A549 (cell line): ENCODE measurements at regions not wholly inside any gene's neighbourhood (a gene's known extent, or its start where the extent isn't known, plus 50 kb on each side); places are given as distances from the start of the nearest gene placed in this dataset.

ENCODE experiments used
- EP300 ChIP-seq, 2 experiments: fragments of >200 bp; sonication (Bioruptor Twin); formaldehyde crosslinking; IDR thresholded peaks; 2 replicates in 1 of 2; 3 replicates in 1 of 2; pipeline ENCODE4 v1.6.1; 2016 to 2017
- ESRRA ChIP-seq: fragments of 150-350 bp; IDR thresholded peaks from 2 replicates; pipeline ENCODE4 v1.6.1; 2014; ENCODE audit warnings: mild to moderate bottlenecking, low read length, borderline replicate concordance
- KDM1A ChIP-seq: fragments of 200-600 bp; sonication (generic); IDR thresholded peaks from 2 replicates; pipeline ENCODE4 v1.6.1; 2016; ENCODE audit warnings: low read depth, mild to moderate bottlenecking
- PHF8 ChIP-seq: fragments of 200-600 bp; sonication (generic); IDR thresholded peaks from 2 replicates; pipeline ENCODE4 v1.6.1; 2016; ENCODE audit warnings: low read depth, mild to moderate bottlenecking, antibody characterized with exemption, moderate library complexity, borderline replicate concordance
- POLR2A ChIP-seq: IDR thresholded peaks from 2 replicates; pipeline ENCODE4 v1.6.1; 2012; ENCODE audit warnings: mild to moderate bottlenecking, low read length
- REST ChIP-seq: fragments of 200-600 bp; sonication (generic); IDR thresholded peaks from 2 replicates; pipeline ENCODE4 v1.6.1; 2016; ENCODE audit warnings: antibody characterized with exemption, mild to moderate bottlenecking, moderate library complexity
- RFX5 ChIP-seq: fragments of 450-650 bp; IDR thresholded peaks from 2 replicates; pipeline ENCODE4 v1.7.1; 2014; ENCODE audit warnings: antibody characterized with exemption, mild to moderate bottlenecking, moderate library complexity
- SMC3 ChIP-seq: fragments of >200 bp; sonication (Bioruptor Twin); formaldehyde crosslinking; IDR thresholded peaks from 3 replicates; pipeline ENCODE4 v1.6.1; 2018; ENCODE audit warnings: inconsistent platforms
- ZNF302 ChIP-seq: fragments of 250-450 bp; sonication (Bioruptor Pico); IDR thresholded peaks from 2 replicates; pipeline ENCODE4 v1.9.0; 2021; ENCODE audit warnings: inconsistent platforms, mild to moderate bottlenecking, moderate library complexity
- TF ChIP-seq, protein P1 (sequence below): IDR thresholded peaks from 2 replicates; pipeline ENCODE4 v1.6.1; 2012
- TF ChIP-seq, protein P2 (sequence below): IDR thresholded peaks from 2 replicates; pipeline ENCODE4 v1.6.1; 2012
- TF ChIP-seq, protein P3 (sequence below): fragments of >200 bp; sonication (Bioruptor Twin); formaldehyde crosslinking; IDR thresholded peaks from 3 replicates; pipeline ENCODE4 v1.5.1; 2016
- TF ChIP-seq, protein P4 (sequence below): fragments of 450-650 bp; IDR thresholded peaks from 2 replicates; pipeline ENCODE4 v1.6.1; 2014; ENCODE audit warnings: antibody characterized with exemption

GRCh38 chr6:44715188-44715587 is 327.7 kb downstream of the CDC5L start:
- TF ChIP-seq POLR2A: no peak
- no peak for TF ChIP-seq EP300 (IDR thresholded peaks at IDR 0.05)
- TF ChIP-seq, protein P1, sequence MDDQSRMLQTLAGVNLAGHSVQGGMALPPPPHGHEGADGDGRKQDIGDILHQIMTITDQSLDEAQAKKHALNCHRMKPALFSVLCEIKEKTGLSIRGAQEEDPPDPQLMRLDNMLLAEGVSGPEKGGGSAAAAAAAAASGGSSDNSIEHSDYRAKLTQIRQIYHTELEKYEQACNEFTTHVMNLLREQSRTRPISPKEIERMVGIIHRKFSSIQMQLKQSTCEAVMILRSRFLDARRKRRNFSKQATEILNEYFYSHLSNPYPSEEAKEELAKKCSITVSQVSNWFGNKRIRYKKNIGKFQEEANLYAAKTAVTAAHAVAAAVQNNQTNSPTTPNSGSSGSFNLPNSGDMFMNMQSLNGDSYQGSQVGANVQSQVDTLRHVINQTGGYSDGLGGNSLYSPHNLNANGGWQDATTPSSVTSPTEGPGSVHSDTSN: no peak
- no peak for TF ChIP-seq PHF8
- TF ChIP-seq REST: no peak
- TF ChIP-seq, protein P2, sequence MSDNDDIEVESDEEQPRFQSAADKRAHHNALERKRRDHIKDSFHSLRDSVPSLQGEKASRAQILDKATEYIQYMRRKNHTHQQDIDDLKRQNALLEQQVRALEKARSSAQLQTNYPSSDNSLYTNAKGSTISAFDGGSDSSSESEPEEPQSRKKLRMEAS: no peak
- TF ChIP-seq SMC3: no peak
- TF ChIP-seq, protein P3, sequence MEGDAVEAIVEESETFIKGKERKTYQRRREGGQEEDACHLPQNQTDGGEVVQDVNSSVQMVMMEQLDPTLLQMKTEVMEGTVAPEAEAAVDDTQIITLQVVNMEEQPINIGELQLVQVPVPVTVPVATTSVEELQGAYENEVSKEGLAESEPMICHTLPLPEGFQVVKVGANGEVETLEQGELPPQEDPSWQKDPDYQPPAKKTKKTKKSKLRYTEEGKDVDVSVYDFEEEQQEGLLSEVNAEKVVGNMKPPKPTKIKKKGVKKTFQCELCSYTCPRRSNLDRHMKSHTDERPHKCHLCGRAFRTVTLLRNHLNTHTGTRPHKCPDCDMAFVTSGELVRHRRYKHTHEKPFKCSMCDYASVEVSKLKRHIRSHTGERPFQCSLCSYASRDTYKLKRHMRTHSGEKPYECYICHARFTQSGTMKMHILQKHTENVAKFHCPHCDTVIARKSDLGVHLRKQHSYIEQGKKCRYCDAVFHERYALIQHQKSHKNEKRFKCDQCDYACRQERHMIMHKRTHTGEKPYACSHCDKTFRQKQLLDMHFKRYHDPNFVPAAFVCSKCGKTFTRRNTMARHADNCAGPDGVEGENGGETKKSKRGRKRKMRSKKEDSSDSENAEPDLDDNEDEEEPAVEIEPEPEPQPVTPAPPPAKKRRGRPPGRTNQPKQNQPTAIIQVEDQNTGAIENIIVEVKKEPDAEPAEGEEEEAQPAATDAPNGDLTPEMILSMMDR: no peak
- TF ChIP-seq ZNF302 (CRISPR knock-in tag): no peak
- no peak for TF ChIP-seq ESRRA
- TF ChIP-seq KDM1A: no peak
- no peak for TF ChIP-seq RFX5
- TF ChIP-seq, protein P4, sequence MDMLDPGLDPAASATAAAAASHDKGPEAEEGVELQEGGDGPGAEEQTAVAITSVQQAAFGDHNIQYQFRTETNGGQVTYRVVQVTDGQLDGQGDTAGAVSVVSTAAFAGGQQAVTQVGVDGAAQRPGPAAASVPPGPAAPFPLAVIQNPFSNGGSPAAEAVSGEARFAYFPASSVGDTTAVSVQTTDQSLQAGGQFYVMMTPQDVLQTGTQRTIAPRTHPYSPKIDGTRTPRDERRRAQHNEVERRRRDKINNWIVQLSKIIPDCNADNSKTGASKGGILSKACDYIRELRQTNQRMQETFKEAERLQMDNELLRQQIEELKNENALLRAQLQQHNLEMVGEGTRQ: no peak
